Stimulated activated CD8-positive, alpha-beta memory T cell treated with anti-CD3 and anti-CD28 coated beads, Interleukin-12 subunit alpha, Interleukin-12 subunit beta, amount 100 ng/mL, for 24 hours (primary cell): ENCODE measurements at regions not wholly inside any gene's neighbourhood (a gene's known extent, or its start where the extent isn't known, plus 50 kb on each side); places are given as distances from the start of the nearest gene placed in this dataset.
A peak's percentile ranks its signal among the peaks of the same experiment; 100 is the strongest.
"Not testable (repeated sequence)": the region's sequence is repeated elsewhere in the genome, so short reads cannot be mapped to it uniquely, and the experiment has no call there.

Experiments
- DNase-seq: peaks from one replicate; pipeline ENCODE4 v3.0.0-alpha.2; 2020; ENCODE audit errors: extremely low read depth

- DNase-seq: not testable (repeated sequence)
Measured at GRCh38 chr1:148386031-148386398, 97.1 kb downstream of the PPIAL4G start.

- DNase-seq: no peak
Measured at GRCh38 chr1:148385371-148386030, 97.6 kb downstream of the PPIAL4G start.

GRCh38 chr1:148383966-148384365, 99.1 kb downstream of the PPIAL4G start:
- no peak for DNase-seq

GRCh38 chr1:148379697-148380096, 103.4 kb downstream of the PPIAL4G start:
- DNase-seq: no peak

- DNase-seq: no peak
Measured at GRCh38 chr1:148379170-148379500, 104.0 kb downstream of the PPIAL4G start.

- DNase-seq: not testable (repeated sequence)
Measured at GRCh38 chr1:148377992-148378391, 105.1 kb downstream of the PPIAL4G start.

- DNase-seq: not testable (repeated sequence)
Measured at GRCh38 chr1:148377045-148377444, 106.1 kb downstream of the PPIAL4G start.

GRCh38 chr1:148374101-148374500, 109.0 kb downstream of the PPIAL4G start:
- no peak for DNase-seq

GRCh38 chr1:148373192-148373925, 109.7 kb downstream of the PPIAL4G start:
- no peak for DNase-seq

GRCh38 chr1:148372731-148373130, 110.4 kb downstream of the PPIAL4G start:
- no peak for DNase-seq

GRCh38 chr1:148372051-148372726, 110.9 kb downstream of the PPIAL4G start:
- not testable (repeated sequence) for DNase-seq

- DNase-seq: peak; percentile 43
Measured at GRCh38 chr1:148371551-148371994, 111.5 kb downstream of the PPIAL4G start.

GRCh38 chr1:148370661-148371060, 112.4 kb downstream of the PPIAL4G start:
- DNase-seq: not testable (repeated sequence)

- no peak for DNase-seq
Measured at GRCh38 chr1:148367596-148367995, 115.5 kb downstream of the PPIAL4G start.

GRCh38 chr1:148366136-148366753, 116.9 kb downstream of the PPIAL4G start:
- DNase-seq: not testable (repeated sequence)

- not testable (repeated sequence) for DNase-seq
Measured at GRCh38 chr1:148365151-148365550, 118.0 kb downstream of the PPIAL4G start.

GRCh38 chr1:148363979-148364378, 119.1 kb downstream of the PPIAL4G start:
- DNase-seq: not testable (repeated sequence)

- DNase-seq: no peak
Measured at GRCh38 chr1:148363439-148363810, 119.7 kb downstream of the PPIAL4G start.

- no peak for DNase-seq
Measured at GRCh38 chr1:148362626-148363438, 120.3 kb downstream of the PPIAL4G start.

GRCh38 chr1:148362216-148362611, 120.9 kb downstream of the PPIAL4G start:
- no peak for DNase-seq

- not testable (repeated sequence) for DNase-seq
Measured at GRCh38 chr1:148361427-148362215, 121.5 kb downstream of the PPIAL4G start.
